ENCODE measurements at regions not wholly inside any gene's neighbourhood (a gene's known extent, or its start where the extent isn't known, plus 50 kb on each side); places are given as distances from the start of the nearest gene placed in this dataset.
"Not testable (repeated sequence)": the region's sequence is repeated elsewhere in the genome, so short reads cannot be mapped to it uniquely, and the experiment has no call there.

- intact Hi-C loops (cut with DNase I); DNase-seq: not testable (repeated sequence)
These were observed 254.4 kb upstream of the USP9Y start for GRCh38 chrY:12446486-12447265.

GRCh38 chrY:12448561-12448960, 252.5 kb upstream of the USP9Y start:
- intact Hi-C loops (cut with DNase I); DNase-seq: not testable (repeated sequence)

GRCh38 chrY:12453318-12453717, 247.7 kb upstream of the USP9Y start:
- intact Hi-C loops (cut with DNase I); DNase-seq: not testable (repeated sequence)

GRCh38 chrY:12459965-12460364, 241.1 kb upstream of the USP9Y start:
- DNase-seq = no peak

GRCh38 chrY:12464155-12464554, 236.9 kb upstream of the USP9Y start:
- no peak for DNase-seq
- intact Hi-C loops (cut with DNase I) = no loop called here

More at GRCh38 chrY:12459965-12460364, 241.1 kb upstream of the USP9Y start:
- intact Hi-C loops (cut with DNase I) = no loop called here

- no peak for DNase-seq
- intact Hi-C loops (cut with DNase I) = no loop called here
These were observed 235.3 kb upstream of the USP9Y start for GRCh38 chrY:12465706-12466105.

GRCh38 chrY:12469081-12469480, 231.9 kb upstream of the USP9Y start:
- intact Hi-C loops (cut with DNase I) = no loop called here
- DNase-seq = no peak

- DNase-seq = no peak
- intact Hi-C loops (cut with DNase I) = no loop called here
These were observed 226.6 kb upstream of the USP9Y start for GRCh38 chrY:12474472-12474871.

- DNase-seq = peak in 1 of 10 donors; percentile 2
- intact Hi-C loops (cut with DNase I) = no loop called here
These were observed 221.6 kb upstream of the USP9Y start for GRCh38 chrY:12479382-12479781.

GRCh38 chrY:12483394-12483793, 217.6 kb upstream of the USP9Y start:
- intact Hi-C loops (cut with DNase I) = no loop called here
- DNase-seq = no peak

- intact Hi-C loops (cut with DNase I) = no loop called here
- DNase-seq = no peak
These were observed 210.3 kb upstream of the USP9Y start for GRCh38 chrY:12490558-12491209.

- intact Hi-C loops (cut with DNase I) = no loop called here
- no peak for DNase-seq
These were observed 208.8 kb upstream of the USP9Y start for GRCh38 chrY:12492218-12492617.

GRCh38 chrY:12496007-12496406, 205.0 kb upstream of the USP9Y start:
- DNase-seq = no peak
- intact Hi-C loops (cut with DNase I) = no loop called here

- intact Hi-C loops (cut with DNase I) = no loop called here
- no peak for DNase-seq
These were observed 200.9 kb upstream of the USP9Y start for GRCh38 chrY:12500096-12500495.

GRCh38 chrY:12504028-12504427, 197.0 kb upstream of the USP9Y start:
- intact Hi-C loops (cut with DNase I); DNase-seq: not testable (repeated sequence)

GRCh38 chrY:12517338-12517737, 183.7 kb upstream of the USP9Y start:
- DNase-seq = no peak
- intact Hi-C loops (cut with DNase I) = no loop called here

- intact Hi-C loops (cut with DNase I) = no loop called here
- no peak for DNase-seq
These were observed 175.8 kb upstream of the USP9Y start for GRCh38 chrY:12525206-12525605.

GRCh38 chrY:12526362-12527063, 174.5 kb upstream of the USP9Y start:
- intact Hi-C loops (cut with DNase I) = no loop called here
- DNase-seq = no peak

- intact Hi-C loops (cut with DNase I) = no loop called here
- DNase-seq = no peak
These were observed 163.7 kb upstream of the USP9Y start for GRCh38 chrY:12537226-12537854.

- intact Hi-C loops (cut with DNase I) = no loop called here
- DNase-seq = peak in 1 of 10 donors; percentile 20
These were observed 154.1 kb upstream of the USP9Y start for GRCh38 chrY:12546746-12547420.

Measured in posterior cingulate gyrus (tissue), 11 donors.